Stimulated activated naive CD4-positive, alpha-beta T cell treated with Interleukin-2 at 50 U/mL for 16 hours (primary cell): ENCODE measurements at regions not wholly inside any gene's neighbourhood (a gene's known extent, or its start where the extent isn't known, plus 50 kb on each side); places are given as distances from the start of the nearest gene placed in this dataset.
"Not testable (repeated sequence)": the region's sequence is repeated elsewhere in the genome, so short reads cannot be mapped to it uniquely, and the experiment has no call there.

ENCODE experiments used
- DNase-seq: peaks from one replicate; lab custom pipeline; 2025; lab: John Stamatoyannopoulos, UW

GRCh38 chr14:106004937-106005795 lies 478.8 kb downstream of the TMEM121 start:
- DNase-seq = peak; percentile 68

- peak; percentile 13 for DNase-seq
These were observed 479.7 kb downstream of the TMEM121 start for GRCh38 chr14:106006043-106006442.

- DNase-seq = not testable (repeated sequence)
These were observed 480.3 kb downstream of the TMEM121 start for GRCh38 chr14:106006716-106007115.

- DNase-seq = no peak
These were observed 484.4 kb downstream of the TMEM121 start for GRCh38 chr14:106010783-106011182.

GRCh38 chr14:106011631-106012360 lies 485.4 kb downstream of the TMEM121 start:
- DNase-seq = peak; percentile 76

- not testable (repeated sequence) for DNase-seq
These were observed 486.0 kb downstream of the TMEM121 start for GRCh38 chr14:106012361-106012725.

GRCh38 chr14:106013879-106014376 lies 487.5 kb downstream of the TMEM121 start:
- peak; percentile 19 for DNase-seq

- DNase-seq = not testable (repeated sequence)
These were observed 491.6 kb downstream of the TMEM121 start for GRCh38 chr14:106017952-106018351.

- DNase-seq = no peak
These were observed 495.4 kb downstream of the TMEM121 start for GRCh38 chr14:106021832-106022231.

GRCh38 chr14:106022648-106023047 lies 496.3 kb downstream of the TMEM121 start:
- not testable (repeated sequence) for DNase-seq

GRCh38 chr14:106023411-106023810 lies 497.0 kb downstream of the TMEM121 start:
- DNase-seq = no peak

- no peak for DNase-seq
These were observed 498.7 kb downstream of the TMEM121 start for GRCh38 chr14:106024983-106025604.

GRCh38 chr14:106026026-106026425 lies 499.6 kb downstream of the TMEM121 start:
- DNase-seq = no peak

GRCh38 chr14:106027759-106028158 lies 501.4 kb downstream of the TMEM121 start:
- DNase-seq = not testable (repeated sequence)

GRCh38 chr14:106029959-106030358 lies 503.6 kb downstream of the TMEM121 start:
- no peak for DNase-seq

- no peak for DNase-seq
These were observed 511.0 kb downstream of the TMEM121 start for GRCh38 chr14:106037380-106037779.

GRCh38 chr14:106038263-106038662 lies 511.9 kb downstream of the TMEM121 start:
- DNase-seq = no peak

- peak; percentile 55 for DNase-seq
These were observed 513.0 kb downstream of the TMEM121 start for GRCh38 chr14:106039400-106039799.

- DNase-seq = no peak
These were observed 518.1 kb downstream of the TMEM121 start for GRCh38 chr14:106044515-106044914.

GRCh38 chr14:106044949-106045596 lies 518.7 kb downstream of the TMEM121 start:
- peak; percentile 72 for DNase-seq

GRCh38 chr14:106051796-106052195 lies 525.4 kb downstream of the TMEM121 start:
- DNase-seq = no peak

- DNase-seq = no peak
These were observed 528.9 kb downstream of the TMEM121 start for GRCh38 chr14:106055289-106055688.
